GM23338 (cell line): ENCODE measurements at regions not wholly inside any gene's neighbourhood (a gene's known extent, or its start where the extent isn't known, plus 50 kb on each side); places are given as distances from the start of the nearest gene placed in this dataset.

ENCODE experiments used
- ATAC-seq: fragments of 200-7000 bp; cut with Tn5 transposase; 3 replicates; pipeline ENCODE4 v1.9.1; 2020
- DNase-seq: peaks from one replicate; pipeline ENCODE4 v3.0.0-alpha.2; 2015; ENCODE audit warnings: low spot score
- H2AFZ ChIP-seq: fragments of 200-600 bp; sonication (generic); 2 replicates; pipeline ENCODE4 v1.8.0; 2016; ENCODE audit warnings: antibody characterized with exemption, mild to moderate bottlenecking, moderate library complexity
- H3F3A ChIP-seq: fragments of 200-600 bp; sonication (generic); replicated peaks from 2 replicates; pipeline ENCODE4 v1.8.0; 2017; ENCODE audit warnings: antibody characterized with exemption, mixed run types, low read depth
- H3K27ac ChIP-seq: fragments of 200-600 bp; sonication (generic); 2 replicates; pipeline ENCODE4 v1.6.1; 2016; ENCODE audit warnings: low read depth
- H3K27me3 ChIP-seq: fragments of 200-600 bp; sonication (generic); 2 replicates; pipeline ENCODE4 v1.8.0; 2016; ENCODE audit warnings: mild to moderate bottlenecking, mixed run types, moderate library complexity; ENCODE audit not compliant: insufficient read depth
- H3K36me3 ChIP-seq: fragments of 200-600 bp; sonication (generic); 2 replicates; pipeline ENCODE4 v1.8.0; 2016; ENCODE audit warnings: mild to moderate bottlenecking; ENCODE audit not compliant: insufficient read depth
- H3K4me1 ChIP-seq: fragments of 200-600 bp; sonication (generic); 2 replicates; pipeline ENCODE4 v1.8.0; 2016; ENCODE audit warnings: mild to moderate bottlenecking, moderate library complexity; ENCODE audit not compliant: insufficient read depth
- H3K4me2 ChIP-seq: fragments of 200-600 bp; sonication (generic); 2 replicates; pipeline ENCODE4 v1.7.1; 2017; ENCODE audit warnings: mixed run types
- H3K4me3 ChIP-seq: fragments of 200-600 bp; sonication (generic); 2 replicates; pipeline ENCODE4 v1.6.1; 2016; ENCODE audit warnings: mixed run types
- H3K79me2 ChIP-seq: fragments of 200-600 bp; sonication (generic); replicated peaks from 2 replicates; pipeline ENCODE4 v1.8.0; 2017; ENCODE audit warnings: mild to moderate bottlenecking; ENCODE audit not compliant: insufficient read depth
- H3K9me2 ChIP-seq: fragments of 200-600 bp; sonication (generic); 2 replicates; pipeline ENCODE4 v1.8.0; 2017; ENCODE audit not compliant: insufficient read depth
- H4K20me1 ChIP-seq: fragments of 200-600 bp; sonication (generic); replicated peaks from 2 replicates; pipeline ENCODE4 v1.8.0; 2017; ENCODE audit warnings: mild to moderate bottlenecking; ENCODE audit not compliant: insufficient read depth
- H3K27ac Mint-ChIP-seq: 2 replicates; pipeline ENCODE4 v1.8.0; 2020; ENCODE audit warnings: inconsistent platforms, mild to moderate bottlenecking, moderate library complexity, mixed read lengths
- H3K27me3 Mint-ChIP-seq: 3 replicates; pipeline ENCODE4 v1.8.0; 2022; ENCODE audit warnings: low read depth, mild to moderate bottlenecking, moderate library complexity, mixed read lengths, inconsistent platforms; ENCODE audit not compliant: insufficient read depth, poor library complexity
- H3K36me3 Mint-ChIP-seq: 3 replicates; pipeline ENCODE4 v1.8.0; 2021; ENCODE audit warnings: low read depth, mild to moderate bottlenecking, inconsistent platforms, moderate library complexity, mixed read lengths
- H3K4me1 Mint-ChIP-seq: 3 replicates; pipeline ENCODE4 v1.8.0; 2020; ENCODE audit warnings: mild to moderate bottlenecking, inconsistent platforms, mixed read lengths
- H3K4me3 Mint-ChIP-seq: 3 replicates; pipeline ENCODE4 v1.8.0; 2021; ENCODE audit warnings: moderate library complexity, mild to moderate bottlenecking, inconsistent platforms, mixed read lengths
- H3K9me3 Mint-ChIP-seq: 3 replicates; pipeline ENCODE4 v1.8.0; 2020; ENCODE audit warnings: moderate library complexity, mild to moderate bottlenecking, inconsistent platforms, mixed read lengths
- CREB1 ChIP-seq: fragments of 250-450 bp; sonication (Bioruptor Pico); IDR thresholded peaks from 2 replicates; pipeline ENCODE4 v1.5.0; 2020; ENCODE audit warnings: low read depth, mild to moderate bottlenecking, moderate library complexity
- ETS1 ChIP-seq: IDR thresholded peaks from 2 replicates; pipeline ENCODE4 v1.6.1; 2016; ENCODE audit warnings: antibody characterized with exemption
- EZH2phosphoT487 ChIP-seq: fragments of 200-600 bp; sonication (generic); IDR thresholded peaks from one replicate; pipeline ENCODE4 v1.8.1; 2018; ENCODE audit warnings: antibody characterized with exemption; ENCODE audit not compliant: unreplicated experiment
- NANOG ChIP-seq: IDR thresholded peaks from 2 replicates; pipeline ENCODE4 v1.6.1; 2016; ENCODE audit warnings: antibody characterized with exemption, borderline replicate concordance
- POLR2AphosphoS5 ChIP-seq: IDR thresholded peaks from 2 replicates; pipeline ENCODE4 v1.6.1; 2016; ENCODE audit warnings: antibody characterized with exemption, low read depth
- REST ChIP-seq: IDR thresholded peaks from one replicate; pipeline ENCODE4 v1.6.1; 2018; ENCODE audit warnings: antibody characterized with exemption; ENCODE audit not compliant: unreplicated experiment
- STAT1 ChIP-seq: IDR thresholded peaks from one replicate; pipeline ENCODE4 v1.6.1; 2016; ENCODE audit warnings: antibody characterized with exemption; ENCODE audit not compliant: unreplicated experiment
- ZNF114 ChIP-seq: fragments of 250-450 bp; sonication (Bioruptor Pico); IDR thresholded peaks from 2 replicates; pipeline ENCODE4 v1.5.0; 2020; ENCODE audit warnings: mild to moderate bottlenecking, moderate library complexity
- ZNF331 ChIP-seq: fragments of 250-450 bp; sonication (Bioruptor Pico); IDR thresholded peaks from 2 replicates; pipeline ENCODE4 v1.5.0; 2020; ENCODE audit warnings: low read depth, mild to moderate bottlenecking, moderate library complexity

- Mint-ChIP-seq H3K27me3 (peaks cover 11% of the 10 kb centered on the region), H3K4me1 (peaks cover 7% of the 10 kb centered on the region), H3K4me3 (no peak overlapping the region), H3K9me3 (no peaks in the 10 kb centered on the region; the same call in 1 of the 3 replicates), H3K27ac (no peak overlapping the region), H3K36me3 (no peaks in the 10 kb centered on the region)
- peaks cover 11% of the 10 kb centered on the region; the same call in 1 of the 2 replicates for H3K4me1 ChIP-seq
- H3K36me3 ChIP-seq, result no peaks in the 10 kb centered on the region
- H3K4me2 ChIP-seq, result no peak overlapping the region
- DNase-seq, result no peak
- no peak overlapping the region for H3K27ac ChIP-seq
- no peak for ATAC-seq
- no peaks in the 10 kb centered on the region for H3K79me2 ChIP-seq
- no peak overlapping the region for H3K4me3 ChIP-seq
- no peaks in the 10 kb centered on the region for H3F3A ChIP-seq
- no peak overlapping the region for H2AFZ ChIP-seq
- H3K27me3 ChIP-seq, result peaks cover 14% of the 10 kb centered on the region; the same call in 1 of the 2 replicates
- no peak for TF ChIP-seq REST
- no peak for TF ChIP-seq CREB1 (CRISPR knock-in tag)
- TF ChIP-seq POLR2AphosphoS5, result no peak
- H3K9me2 ChIP-seq, result no peaks in the 10 kb centered on the region
- no peaks in the 10 kb centered on the region for H4K20me1 ChIP-seq
Measured at GRCh38 chr2:236505648-236506047, 64.0 kb upstream of the ACKR3 start.

DNA sequence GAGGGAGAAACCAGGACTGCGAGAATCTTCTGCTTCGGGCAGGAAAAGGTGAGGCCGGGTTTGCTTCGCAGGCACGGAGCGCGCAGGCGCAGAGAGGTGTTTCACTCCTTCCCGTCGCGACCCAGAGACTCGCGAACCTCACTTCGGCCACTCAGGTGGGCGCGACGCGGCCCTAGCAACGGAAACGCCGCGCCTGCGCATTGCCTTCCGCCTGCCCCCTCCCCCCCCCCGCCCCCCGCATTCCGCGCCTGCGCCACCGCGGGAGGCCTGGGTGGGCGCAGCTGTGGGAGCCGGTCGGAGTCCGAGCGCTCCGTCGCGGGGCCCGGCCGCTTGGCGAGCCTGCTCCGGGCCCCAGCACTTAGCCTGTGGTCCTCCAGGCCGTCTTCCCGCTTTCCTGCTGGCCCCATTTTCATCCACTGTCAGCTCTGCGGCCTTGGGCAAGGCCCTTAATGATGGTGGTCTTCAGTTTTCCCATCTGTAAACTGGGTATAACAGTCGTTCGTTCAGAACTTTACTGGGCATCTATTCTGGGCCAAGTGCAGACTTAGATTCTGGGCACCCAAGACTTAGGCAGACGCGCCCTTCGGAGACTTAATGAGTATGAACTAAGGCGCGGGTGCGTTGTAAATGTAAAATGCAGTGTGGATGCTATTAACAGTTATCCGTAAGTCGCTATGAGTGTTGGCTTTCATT, 62.1 kb upstream of the ACKR3 start:
- peak overlapping the region; percentile 96; the same call in 1 of the 2 replicates for H2AFZ ChIP-seq
- H3K4me2 ChIP-seq, result peak overlapping the region; percentile 83
- H3K27me3 Mint-ChIP-seq, result peaks cover 11% of the 10 kb centered on the region
- H3K79me2 ChIP-seq, result no peaks in the 10 kb centered on the region
- H3K36me3 Mint-ChIP-seq, result no peaks in the 10 kb centered on the region
- H3K36me3 ChIP-seq, result no peaks in the 10 kb centered on the region
- peaks cover 11% of the 10 kb centered on the region; the same call in 1 of the 2 replicates for H3K4me1 ChIP-seq
- peaks cover 14% of the 10 kb centered on the region; the same call in 1 of the 2 replicates for H3K27me3 ChIP-seq
- H3K9me2 ChIP-seq, result no peaks in the 10 kb centered on the region
- no peak overlapping the region for H3K27ac Mint-ChIP-seq
- H3K9me3 Mint-ChIP-seq, result no peaks in the 10 kb centered on the region; the same call in 2 of the 3 replicates
- TF ChIP-seq EZH2phosphoT487, result no peak
- peak; percentile 50; the same call in 1 of the 2 replicates for TF ChIP-seq POLR2AphosphoS5
- H3K4me3 ChIP-seq, result peak overlapping the region; percentile 55
- H3K4me3 Mint-ChIP-seq, result peak overlapping the region; percentile 77
- no peak overlapping the region for H3K27ac ChIP-seq
- H3F3A ChIP-seq, result no peaks in the 10 kb centered on the region
- peaks cover 7% of the 10 kb centered on the region for H3K4me1 Mint-ChIP-seq
- ATAC-seq (peak; percentile 92), DNase-seq (peak; percentile 92)
- no peaks in the 10 kb centered on the region for H4K20me1 ChIP-seq

DNA sequence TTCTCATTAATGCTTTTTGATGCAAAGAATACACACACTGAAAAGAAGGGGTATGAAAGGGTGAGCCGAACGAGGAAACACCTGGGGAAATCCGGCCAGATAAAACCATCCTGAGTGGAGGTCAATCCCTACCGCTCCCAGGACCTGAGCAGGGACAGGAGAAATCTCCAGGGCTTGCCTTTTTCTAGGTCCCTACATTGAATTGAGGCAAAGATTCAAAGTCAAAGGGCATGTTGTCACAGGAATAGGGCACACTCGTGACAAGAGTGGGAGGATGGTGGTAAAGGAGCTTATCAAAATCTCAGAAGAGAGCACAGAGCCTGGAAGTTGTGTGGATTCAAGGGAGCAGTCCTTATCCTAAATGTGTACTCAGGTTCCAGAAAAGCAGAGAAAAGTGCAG, 61.2 kb upstream of the ACKR3 start:
- H3K9me2 ChIP-seq, result no peaks in the 10 kb centered on the region
- no peaks in the 10 kb centered on the region for H3K79me2 ChIP-seq
- DNase-seq (no peak), ATAC-seq (no peak)
- H3K27me3 Mint-ChIP-seq, result peaks cover 11% of the 10 kb centered on the region
- H3K4me3 Mint-ChIP-seq, result no peak overlapping the region
- no peaks in the 10 kb centered on the region for H3K36me3 Mint-ChIP-seq
- H3K4me2 ChIP-seq, result no peak overlapping the region
- H3K4me1 Mint-ChIP-seq, result peaks cover 7% of the 10 kb centered on the region
- H3K27ac Mint-ChIP-seq, result no peak overlapping the region
- no peaks in the 10 kb centered on the region; the same call in 2 of the 3 replicates for H3K9me3 Mint-ChIP-seq
- H3K4me1 ChIP-seq, result peaks cover 11% of the 10 kb centered on the region; the same call in 1 of the 2 replicates
- H3K36me3 ChIP-seq, result no peaks in the 10 kb centered on the region
- no peaks in the 10 kb centered on the region for H3F3A ChIP-seq
- no peak overlapping the region for H3K4me3 ChIP-seq
- H2AFZ ChIP-seq, result no peak overlapping the region
- H3K27me3 ChIP-seq, result peaks cover 14% of the 10 kb centered on the region; the same call in 1 of the 2 replicates
- no peaks in the 10 kb centered on the region for H4K20me1 ChIP-seq
- H3K27ac ChIP-seq, result no peak overlapping the region
- TF ChIP-seq POLR2AphosphoS5 (no peak), REST (no peak), EZH2phosphoT487 (no peak), ETS1 (no peak), ZNF331 (CRISPR knock-in tag) (no peak), STAT1 (no peak), NANOG (no peak), ZNF114 (CRISPR knock-in tag) (no peak)
